HepG2 (cell line): ENCODE measurements at regions not wholly inside any gene's neighbourhood (a gene's known extent, or its start where the extent isn't known, plus 50 kb on each side); places are given as distances from the start of the nearest gene placed in this dataset.

Source experiments
- ATAC-seq: fragments of 200-7000 bp; cut with Tn5 transposase; 3 replicates; pipeline ENCODE4 v1.9.1; 2020; ENCODE audit warnings: mild to moderate bottlenecking, moderate library complexity
- BruUV-seq: library from RNA; stranded (reverse); fragments of 400-500 nt; replicated peaks from 2 replicates; lab custom pipeline; 2021; lab: Mats Ljungman, UMichigan
- CTCF ChIA-PET: fragments of 300-600 bp; formaldehyde crosslinking; extraction: SDS; loops from one replicate; lab custom pipeline; 2021; ENCODE audit warnings: low total read pairs, inconsistent platforms, low intra/inter-chr PET ratio; lab: Yijun Ruan, JAX
- POLR2A ChIA-PET: fragments of 350-600 bp; sonication (Branson Sonifier 250); formaldehyde crosslinking; loops from one replicate; lab custom pipeline; 2020; ENCODE audit warnings: antibody characterized with exemption, inconsistent platforms; lab: Yijun Ruan, JAX
- DNase-seq: peaks from one replicate; pipeline ENCODE4 v3.0.0-alpha.2; 2015; ENCODE audit warnings: low spot score
- FAIRE-seq: peaks from 3 replicates; lab custom pipeline; 2011; peaks lifted over from hg19 to GRCh38; lab: Jason Lieb, UNC
- H2AFZ ChIP-seq: one replicate; pipeline ENCODE4 v1.6.1; 2011; ENCODE audit warnings: low read length, inconsistent platforms
- H3K27ac ChIP-seq: fragments of 300-600 bp; 3 replicates; pipeline ENCODE4 v1.8.0; 2011; ENCODE audit warnings: mixed run types, mild to moderate bottlenecking, mixed read lengths, low read length, inconsistent platforms; ENCODE audit not compliant: insufficient read depth; ENCODE audit errors: extremely low read length
- H3K27me3 ChIP-seq, 2 experiments: fragments of 200-600 bp in 1 of 2; 2 replicates in 1 of 2; 3 replicates in 1 of 2; pipeline versions ENCODE4 v1.6.0 to v1.8.0; 2011; ENCODE audit warnings: low read length in 2 of 2, mild to moderate bottlenecking in 2 of 2, moderate library complexity in 2 of 2, inconsistent platforms in 1 of 2; ENCODE audit not compliant: insufficient read depth in 2 of 2, control insufficient read depth in 1 of 2
- H3K36me3 ChIP-seq, 2 experiments: fragments of 200-600 bp in 1 of 2; replicated peaks in 1 of 2; 2 replicates in 1 of 2; 3 replicates in 1 of 2; pipeline versions ENCODE4 v1.5.1 to v1.8.0; 2011; ENCODE audit warnings: low read length in 2 of 2, inconsistent platforms in 1 of 2; ENCODE audit not compliant: insufficient read depth in 2 of 2, control insufficient read depth in 1 of 2
- H3K4me1 ChIP-seq: 2 replicates; pipeline ENCODE4 v1.5.1; 2012; ENCODE audit warnings: low read length, inconsistent platforms; ENCODE audit not compliant: insufficient read depth
- H3K4me2 ChIP-seq: 2 replicates; pipeline ENCODE4 v1.6.0; 2011; ENCODE audit warnings: low read depth, low read length, inconsistent platforms
- H3K4me3 ChIP-seq, 3 experiments: fragments of 200-600 bp in 1 of 3; sonication (generic), shearing (Covaris generic) in 1 of 3; replicated peaks in 1 of 3; 2 replicates each; pipeline ENCODE4 v1.5.1; 2011 to 2016; ENCODE audit warnings: low read length in 3 of 3, inconsistent platforms in 2 of 3, low read depth in 2 of 3, mild to moderate bottlenecking in 2 of 3, control low read depth in 1 of 3, mixed read lengths in 1 of 3; ENCODE audit not compliant: insufficient read depth in 1 of 3
- H3K79me2 ChIP-seq: one replicate; pipeline ENCODE4 v1.6.1; 2011; ENCODE audit warnings: low read length, inconsistent platforms; ENCODE audit not compliant: insufficient read depth
- H3K9ac ChIP-seq: 2 replicates; pipeline ENCODE4 v1.6.0; 2011; ENCODE audit warnings: mild to moderate bottlenecking, low read depth, low read length, inconsistent platforms; ENCODE audit not compliant: insufficient read depth
- H3K9me3 ChIP-seq: 2 replicates; pipeline ENCODE4 v1.5.1; 2012; ENCODE audit warnings: mild to moderate bottlenecking, low read length
- H4K20me1 ChIP-seq: 2 replicates; pipeline ENCODE4 v1.6.0; 2011; ENCODE audit warnings: inconsistent platforms, mild to moderate bottlenecking, low read length, moderate library complexity; ENCODE audit not compliant: insufficient read depth
- AGO2 ChIP-seq: fragments of 200-400 bp; formaldehyde crosslinking; optimal IDR thresholded peaks from 2 replicates; pipeline ENCODE3; 2017; ENCODE audit warnings: mild to moderate bottlenecking, low read depth, low read length, moderate library complexity
- ARID3A ChIP-seq: IDR thresholded peaks from 2 replicates; pipeline ENCODE4 v1.6.1; 2012; ENCODE audit warnings: low read depth, low read length, improper control_type of control experiment
- CREM ChIP-seq, 2 experiments: sonication (generic) in 1 of 2; formaldehyde crosslinking in 1 of 2; IDR thresholded peaks; 2 replicates each; pipeline versions ENCODE4 v1.4.0 to v1.6.1; 2016 to 2020; ENCODE audit warnings: antibody characterized with exemption in 1 of 2, mild to moderate bottlenecking in 1 of 2, missing genetic modification reagents in 1 of 2
- HMGXB4 ChIP-seq, 2 experiments: sonication (generic) in 1 of 2; formaldehyde crosslinking in 1 of 2; IDR thresholded peaks; 2 replicates each; pipeline versions ENCODE4 v1.4.0 to v1.6.1; 2018 to 2020; ENCODE audit warnings: missing genetic modification reagents in 2 of 2, borderline replicate concordance in 1 of 2, low read depth in 1 of 2, mild to moderate bottlenecking in 1 of 2, missing biosample characterization in 1 of 2
- HOMEZ ChIP-seq: IDR thresholded peaks from 2 replicates; pipeline ENCODE4 v1.6.1; 2016; ENCODE audit warnings: low read depth
- MAFG ChIP-seq: sonication (generic); formaldehyde crosslinking; IDR thresholded peaks from 2 replicates; pipeline ENCODE4 v1.5.1; 2020; ENCODE audit warnings: mild to moderate bottlenecking, missing genetic modification reagents
- NKX3-1 ChIP-seq: sonication (generic); formaldehyde crosslinking; IDR thresholded peaks from 2 replicates; pipeline ENCODE4 v1.5.0; 2020; ENCODE audit warnings: missing genetic modification reagents
- RCOR2 ChIP-seq: IDR thresholded peaks from 2 replicates; pipeline ENCODE4 v1.6.1; 2016; ENCODE audit warnings: missing biosample characterization, missing genetic modification reagents
- RFXAP ChIP-seq: sonication (generic); formaldehyde crosslinking; IDR thresholded peaks from 2 replicates; pipeline ENCODE4 v1.4.0; 2020; ENCODE audit warnings: missing genetic modification reagents, borderline replicate concordance
- STAT5B ChIP-seq: sonication (generic); formaldehyde crosslinking; IDR thresholded peaks from 2 replicates; pipeline ENCODE4 v1.4.0; 2020; ENCODE audit warnings: missing genetic modification reagents
- ZNF124 ChIP-seq: sonication (generic); formaldehyde crosslinking; IDR thresholded peaks from 2 replicates; pipeline ENCODE4 v1.4.0; 2020; ENCODE audit warnings: missing genetic modification reagents
- ZNF282 ChIP-seq: fragments of 450-650 bp; IDR thresholded peaks from 2 replicates; pipeline ENCODE4 v1.6.1; 2018; ENCODE audit not compliant: partially characterized antibody
- ZNF335 ChIP-seq: sonication (generic); formaldehyde crosslinking; IDR thresholded peaks from 2 replicates; pipeline ENCODE4 v1.4.0; 2020; ENCODE audit warnings: missing genetic modification reagents
- ZNF34 ChIP-seq: sonication (generic); formaldehyde crosslinking; IDR thresholded peaks from 2 replicates; pipeline ENCODE4 v1.4.0; 2020; ENCODE audit warnings: mild to moderate bottlenecking, missing genetic modification reagents, borderline replicate concordance
- ZNF607 ChIP-seq: sonication (generic); formaldehyde crosslinking; IDR thresholded peaks from 2 replicates; pipeline ENCODE4 v1.5.1; 2020; ENCODE audit warnings: missing genetic modification reagents, mild to moderate bottlenecking, borderline replicate concordance
- ZNF678 ChIP-seq: sonication (generic); formaldehyde crosslinking; IDR thresholded peaks from 2 replicates; pipeline ENCODE4 v1.4.0; 2020; ENCODE audit warnings: mild to moderate bottlenecking, missing genetic modification reagents
- WGBS: methylation state at CpG from one replicate; pipeline ENCODE4 v1.1.6; 2017; ENCODE audit warnings: low lambda C conversion rate; 5-methylcytosine and 5-hydroxymethylcytosine counted together
- in situ Hi-C: cut with HindIII; loops from 2 replicates; pipeline ENCODE4 v1.10.0; 2017; ENCODE audit warnings: low pct_unique_long_range_greater_than_20kb; ENCODE audit not compliant: extremely low pct_ligation_motif_present
- intact Hi-C: fragments of 100-400 bp; cut with micrococcal nuclease; formaldehyde crosslinking; loops from one replicate; pipeline ENCODE4 v1.10.0; 2022; ENCODE audit not compliant: unreplicated experiment

GRCh38 chr7:32670110-32671025 lies 175.1 kb downstream of the AVL9 start:
- Histone ChIP-seq H3K4me3 (peak overlapping the region in 1 of 3 experiments; percentile 32; a peak in 1 of 6 replicates), H3K4me1 (peaks cover 70% of the 10 kb centered on the region), H3K36me3 (no peaks in the 10 kb centered on the region), H2AFZ (no peak overlapping the region), H4K20me1 (no peaks in the 10 kb centered on the region), H3K27me3 (no peaks in the 10 kb centered on the region), H3K4me2 (peak overlapping the region; percentile 67), H3K9ac (peak overlapping the region; percentile 79), H3K79me2 (peaks cover 4% of the 10 kb centered on the region), H3K27ac (peak overlapping the region; percentile 97), H3K9me3 (no peaks in the 10 kb centered on the region)
- WGBS = 61% methylated on average over 10 of the region's 10 CpGs
- ChIA-PET POLR2A (interaction anchor here (0.8 to 3.7 kb wide), 7 partner anchors 9 to 287 kb away, joined by 3 to 25 read pairs (median 4); partner anchors contain the start of genes AVL9 and FKBP9), CTCF (no interaction called here)
- no TSS peak for BruUV-seq
- in situ Hi-C loops = no loop called here
- FAIRE-seq (peak; percentile 78), ATAC-seq (peak; percentile 75), DNase-seq (peak; percentile 94)
- intact Hi-C loops = no loop called here
- TF ChIP-seq MAFG (CRISPR knock-in tag) (peak; percentile 49; the same call in 1 of the 2 replicates), ZNF607 (CRISPR knock-in tag) (0 out of 2 replicates have a peak, but pooled peaks have one; percentile 21), ZNF34 (no peak), ZNF282 (no peak), ZNF678 (CRISPR knock-in tag) (no peak), AGO2 (no peak), NKX3-1 (CRISPR knock-in tag) (peak; percentile 67; the same call in 1 of the 2 replicates), CREM (IDR thresholded peaks at IDR 0.05) (peak; percentile 85), CREM (CRISPR knock-in tag; IDR thresholded peaks at IDR 0.05) (no peak), ARID3A (peak; percentile 89), ZNF124 (peak; percentile 60; the same call in 1 of the 2 replicates), ZNF335 (0 out of 2 replicates have a peak, but pooled peaks have one; percentile 54), RCOR2 (CRISPR knock-in tag) (peak; percentile 76; the same call in 1 of the 2 replicates), STAT5B (0 out of 2 replicates have a peak, but pooled peaks have one; percentile 48), HMGXB4 (CRISPR knock-in tag; IDR thresholded peaks at IDR 0.05; ENCODE audit: borderline replicate concordance in 1 of 2, low read depth in 1 of 2) (0 out of 4 replicates have a peak, but pooled peaks of 1 of the 2 experiments have one; percentile 20), HOMEZ (CRISPR knock-in tag) (peak; percentile 87), RFXAP (CRISPR knock-in tag) (0 out of 2 replicates have a peak, but pooled peaks have one; percentile 51)
